Effector memory CD4-positive, alpha-beta T cell (primary cell): ENCODE measurements at regions not wholly inside any gene's neighbourhood (a gene's known extent, or its start where the extent isn't known, plus 50 kb on each side); places are given as distances from the start of the nearest gene placed in this dataset.
"Not testable (repeated sequence)": the region's sequence is repeated elsewhere in the genome, so short reads cannot be mapped to it uniquely, and the experiment has no call there.

Source experiments
- DNase-seq, 3 donors: peaks; one replicate each; pipeline ENCODE4 v3.0.0-alpha.2; 2020
- H3K27ac ChIP-seq: 2 replicates; pipeline ENCODE4 v1.7.0; 2013; ENCODE audit warnings: mild to moderate bottlenecking, low read length, moderate library complexity; ENCODE audit not compliant: insufficient read depth, poor library complexity, severe bottlenecking
- H3K27me3 ChIP-seq: replicated peaks from 2 replicates; pipeline ENCODE4 v1.7.0; 2013; ENCODE audit warnings: mild to moderate bottlenecking, low read length; ENCODE audit not compliant: insufficient read depth, control insufficient read depth, poor library complexity, severe bottlenecking
- H3K36me3 ChIP-seq: 2 replicates; pipeline ENCODE4 v1.7.0; 2013; ENCODE audit warnings: mild to moderate bottlenecking, low read length, moderate library complexity; ENCODE audit not compliant: control insufficient read depth, insufficient read depth
- H3K4me1 ChIP-seq: 2 replicates; pipeline ENCODE4 v1.7.0; 2013; ENCODE audit warnings: low read length, mild to moderate bottlenecking; ENCODE audit not compliant: control insufficient read depth, insufficient read depth, poor library complexity, severe bottlenecking
- H3K4me3 ChIP-seq: 2 replicates; pipeline ENCODE4 v1.7.0; 2013; ENCODE audit warnings: low read length, low read depth, mild to moderate bottlenecking; ENCODE audit not compliant: insufficient read depth, poor library complexity, severe bottlenecking
- H3K9me3 ChIP-seq: 2 replicates; pipeline ENCODE4 v1.7.0; 2013; ENCODE audit warnings: mild to moderate bottlenecking, low read length, moderate library complexity; ENCODE audit not compliant: control insufficient read depth

DNA sequence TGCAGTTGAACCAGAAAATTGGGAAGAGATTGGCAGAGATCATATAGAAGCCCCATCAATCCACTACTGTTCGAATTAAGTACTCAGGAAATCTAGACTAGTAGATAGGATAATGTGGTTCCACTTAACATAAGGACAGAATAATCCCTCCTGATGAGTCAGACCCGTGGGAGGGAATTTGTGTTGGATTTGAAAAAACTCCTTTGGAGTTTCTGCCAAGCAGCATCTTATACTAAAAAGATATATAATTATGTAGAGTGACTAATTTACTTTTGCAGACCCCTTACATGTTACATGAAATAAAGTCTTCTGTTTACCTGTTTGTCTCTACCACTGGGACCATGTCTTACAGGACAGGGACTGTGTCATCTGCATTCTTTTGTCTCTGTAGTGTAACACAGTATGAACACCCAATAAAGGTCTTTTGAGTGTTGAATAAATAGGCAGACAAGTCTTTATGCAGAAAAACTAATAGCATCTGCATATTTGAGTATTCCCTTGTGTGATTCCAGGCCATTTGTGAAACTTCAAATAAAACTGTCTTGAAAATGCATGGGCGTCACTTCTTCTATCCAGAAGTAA, 122.6 kb upstream of the DNAJC10 start:
- no peaks in the 10 kb centered on the region for H3K36me3 ChIP-seq
- no peak overlapping the region for H3K27ac ChIP-seq
- no peaks in the 10 kb centered on the region for H3K27me3 ChIP-seq
- no peaks in the 10 kb centered on the region for H3K9me3 ChIP-seq
- H3K4me1 ChIP-seq: no peaks in the 10 kb centered on the region
- H3K4me3 ChIP-seq: no peak overlapping the region
- DNase-seq: no peak

GRCh38 chr2:182594286-182594685, 121.8 kb upstream of the DNAJC10 start:
- no peak for DNase-seq
- Histone ChIP-seq H3K4me3 (no peak overlapping the region), H3K27ac (no peak overlapping the region), H3K27me3 (no peaks in the 10 kb centered on the region), H3K9me3 (no peaks in the 10 kb centered on the region), H3K36me3 (no peaks in the 10 kb centered on the region), H3K4me1 (no peaks in the 10 kb centered on the region)

DNA sequence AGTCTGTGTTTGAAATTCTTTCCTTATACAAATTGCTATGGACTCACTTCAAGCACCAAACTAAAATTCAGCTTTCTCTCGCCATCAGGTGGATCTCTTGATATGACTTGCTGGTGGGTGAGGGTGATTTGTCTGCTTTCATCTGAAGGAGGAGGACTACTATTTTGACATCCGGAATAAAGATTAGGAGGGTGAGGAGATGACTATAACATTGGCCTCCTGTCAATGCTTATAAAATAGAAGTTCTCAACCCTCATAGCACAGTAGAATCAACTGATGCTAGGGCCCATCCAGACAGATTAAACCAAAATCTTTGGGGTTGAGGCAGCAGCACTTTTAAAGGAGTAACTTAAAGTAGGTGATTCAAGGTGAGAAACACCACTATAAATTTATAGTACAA, 120.4 kb upstream of the DNAJC10 start:
- Histone ChIP-seq H3K27me3 (no peaks in the 10 kb centered on the region), H3K4me1 (no peaks in the 10 kb centered on the region), H3K9me3 (no peaks in the 10 kb centered on the region), H3K36me3 (no peaks in the 10 kb centered on the region), H3K4me3 (no peak overlapping the region), H3K27ac (no peak overlapping the region)
- no peak for DNase-seq

- H3K4me3 ChIP-seq: no peak overlapping the region
- no peaks in the 10 kb centered on the region for H3K36me3 ChIP-seq
- H3K27me3 ChIP-seq: no peaks in the 10 kb centered on the region
- DNase-seq: no peak
- no peaks in the 10 kb centered on the region for H3K9me3 ChIP-seq
- H3K27ac ChIP-seq: no peak overlapping the region
- no peaks in the 10 kb centered on the region for H3K4me1 ChIP-seq
Observed at GRCh38 chr2:182597570-182598295, 118.3 kb upstream of the DNAJC10 start.

- no peak for DNase-seq
- Histone ChIP-seq H3K27ac (no peak overlapping the region), H3K4me3 (no peak overlapping the region), H3K36me3 (no peaks in the 10 kb centered on the region), H3K4me1 (no peaks in the 10 kb centered on the region), H3K27me3 (no peaks in the 10 kb centered on the region), H3K9me3 (no peaks in the 10 kb centered on the region)
Observed at GRCh38 chr2:182598626-182599025, 117.4 kb upstream of the DNAJC10 start.

GRCh38 chr2:182605166-182605565, 110.9 kb upstream of the DNAJC10 start:
- Histone ChIP-seq H3K36me3 (no peaks in the 10 kb centered on the region), H3K27me3 (no peaks in the 10 kb centered on the region), H3K4me1 (no peaks in the 10 kb centered on the region), H3K27ac (no peak overlapping the region), H3K9me3 (no peaks in the 10 kb centered on the region), H3K4me3 (no peak overlapping the region)
- DNase-seq: no peak

GRCh38 chr2:182606728-182607681, 109.1 kb upstream of the DNAJC10 start:
- no peaks in the 10 kb centered on the region for H3K27me3 ChIP-seq
- no peaks in the 10 kb centered on the region for H3K36me3 ChIP-seq
- no peak for DNase-seq
- no peaks in the 10 kb centered on the region for H3K4me1 ChIP-seq
- H3K4me3 ChIP-seq: no peak overlapping the region
- H3K27ac ChIP-seq: no peak overlapping the region
- no peaks in the 10 kb centered on the region for H3K9me3 ChIP-seq

DNA sequence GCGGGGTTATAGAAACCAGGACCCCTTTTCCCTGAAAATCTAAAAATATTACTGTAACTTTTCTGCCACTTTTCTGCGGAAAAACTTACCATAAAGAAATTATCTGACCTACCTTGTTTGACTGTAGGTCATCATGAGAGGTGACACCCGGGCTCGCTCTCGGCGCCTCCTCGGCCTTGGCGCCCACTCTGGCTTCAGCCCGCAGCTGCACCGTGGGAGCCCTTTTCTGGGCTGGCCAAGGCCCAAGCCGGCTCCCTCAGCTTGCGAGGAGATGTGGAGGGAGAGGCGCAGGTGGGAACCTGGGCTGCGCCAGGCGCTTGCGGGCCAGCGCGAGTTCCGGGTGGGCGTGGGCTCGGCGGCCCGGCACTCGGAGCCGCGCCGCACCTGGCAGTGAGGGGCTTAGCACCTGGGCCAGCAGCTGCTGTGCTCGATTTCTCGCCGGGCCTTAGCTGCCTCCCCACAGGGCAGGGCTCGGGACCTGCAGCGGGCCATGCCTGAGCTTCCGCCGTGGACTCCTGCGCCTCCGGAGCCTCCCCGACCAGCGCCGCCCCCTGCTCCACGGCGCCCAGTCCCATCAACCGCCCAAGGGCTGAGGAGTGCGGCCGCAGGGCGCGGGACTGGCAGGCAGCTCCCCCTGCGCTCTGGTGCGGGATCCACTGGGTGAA, 107.7 kb upstream of the DNAJC10 start:
- Histone ChIP-seq H3K9me3 (no peaks in the 10 kb centered on the region), H3K27me3 (no peaks in the 10 kb centered on the region), H3K4me3 (no peak overlapping the region), H3K36me3 (no peaks in the 10 kb centered on the region), H3K27ac (no peak overlapping the region), H3K4me1 (no peaks in the 10 kb centered on the region)
- no peak for DNase-seq

DNA sequence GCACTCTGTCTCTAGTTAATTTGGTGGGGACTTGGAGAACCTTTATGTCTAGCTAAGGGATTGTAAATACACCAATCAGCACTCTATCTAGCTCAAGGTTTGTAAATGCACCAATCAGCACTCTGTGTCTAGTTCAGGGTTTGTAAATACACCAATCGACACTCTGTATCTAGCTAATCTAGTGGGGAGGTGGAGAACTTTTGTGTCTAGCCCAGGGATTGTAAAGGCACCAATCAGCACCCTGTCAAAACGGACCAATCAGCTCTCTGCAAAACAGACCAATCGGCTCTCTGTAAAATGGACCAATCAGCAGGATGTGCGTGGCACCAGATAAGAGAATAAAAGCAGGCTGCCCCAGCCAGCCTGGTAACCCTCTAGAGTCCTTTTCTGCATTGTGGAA, 107.1 kb upstream of the DNAJC10 start:
- H3K9me3 ChIP-seq, H3K27ac ChIP-seq, H3K27me3 ChIP-seq, H3K4me1 ChIP-seq, DNase-seq, H3K36me3 ChIP-seq, H3K4me3 ChIP-seq: not testable (repeated sequence)
